ENCODE measurements at regions not wholly inside any gene's neighbourhood (a gene's known extent, or its start where the extent isn't known, plus 50 kb on each side); places are given as distances from the start of the nearest gene placed in this dataset.

GRCh38 chr12:46531804-46532203 lies 159.2 kb upstream of the SLC38A2 start:
- TF ChIP-seq POLR2A (IDR thresholded peaks at IDR 0.05; ENCODE audit: low read depth, low read length) (no peak), POLR2AphosphoS5 (IDR thresholded peaks at IDR 0.05; ENCODE audit: low read depth, low read length) (no peak)

All from GM12892 (cell line).